ENCODE measurements at regions not wholly inside any gene's neighbourhood (a gene's known extent, or its start where the extent isn't known, plus 50 kb on each side); places are given as distances from the start of the nearest gene placed in this dataset.

DNA sequence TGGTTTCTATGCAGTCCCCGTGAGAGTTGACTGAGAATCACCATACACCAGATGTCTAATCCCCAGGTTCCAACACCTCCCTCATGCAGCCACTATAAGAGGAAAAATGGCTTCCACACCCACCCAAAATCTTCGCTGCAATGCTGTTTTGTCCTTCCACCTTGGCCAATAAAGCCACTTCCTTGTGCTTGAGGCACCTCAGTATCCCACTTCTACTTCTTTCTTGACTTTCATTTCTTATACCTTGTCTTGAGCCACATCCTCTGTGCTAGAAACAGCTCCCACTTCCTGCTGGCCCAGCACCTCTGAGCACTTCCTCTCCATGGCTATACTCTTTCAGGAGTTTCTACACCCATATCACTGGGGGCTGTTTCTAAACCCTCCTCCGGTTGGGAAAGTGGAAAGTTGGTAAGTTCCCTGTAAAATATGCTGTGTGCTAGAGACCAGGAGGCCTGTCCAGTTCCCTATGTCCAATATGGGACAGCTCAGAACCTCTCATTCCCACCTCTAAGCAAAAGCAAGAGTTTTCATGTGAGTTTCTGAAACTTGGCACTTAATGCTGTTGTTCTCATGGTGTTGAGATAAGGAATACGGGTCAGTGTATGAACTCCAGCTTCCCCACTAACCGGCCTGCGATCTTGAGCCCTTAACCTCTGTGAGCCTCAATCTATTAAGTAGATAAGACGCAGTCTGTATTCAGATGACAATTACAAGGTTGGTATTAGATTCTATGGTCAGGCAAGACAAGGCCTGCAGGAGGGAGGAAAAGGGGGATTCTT is 209.1 kb upstream of the ID2 start:
- no peak for DNase-seq (ENCODE audit: low read depth)

GRCh38 chr2:8475349-8476031 is 206.4 kb upstream of the ID2 start:
- DNase-seq (ENCODE audit: low read depth), result no peak

- DNase-seq (ENCODE audit: low read depth), result no peak
Observed at GRCh38 chr2:8477552-8478470, 204.0 kb upstream of the ID2 start.

DNA sequence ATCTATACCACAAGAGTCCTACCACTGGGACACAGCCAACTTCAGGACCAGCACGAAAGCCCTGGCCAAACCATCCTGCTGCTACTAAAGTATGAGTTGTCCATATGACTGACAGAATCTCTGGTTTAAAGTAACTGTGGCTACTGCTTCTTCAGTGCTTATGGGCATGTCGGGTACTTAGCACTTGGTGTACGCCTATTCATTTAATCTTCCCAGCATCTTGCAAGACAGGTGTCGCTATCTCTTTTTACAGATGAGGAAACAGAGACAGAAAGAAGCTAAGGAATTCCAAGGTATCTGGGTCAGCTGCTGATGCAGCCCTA is 203.4 kb upstream of the ID2 start:
- DNase-seq (ENCODE audit: low read depth), result no peak

- no peak for DNase-seq (ENCODE audit: low read depth)
Observed at GRCh38 chr2:8479298-8479697, 202.6 kb upstream of the ID2 start.

DNA sequence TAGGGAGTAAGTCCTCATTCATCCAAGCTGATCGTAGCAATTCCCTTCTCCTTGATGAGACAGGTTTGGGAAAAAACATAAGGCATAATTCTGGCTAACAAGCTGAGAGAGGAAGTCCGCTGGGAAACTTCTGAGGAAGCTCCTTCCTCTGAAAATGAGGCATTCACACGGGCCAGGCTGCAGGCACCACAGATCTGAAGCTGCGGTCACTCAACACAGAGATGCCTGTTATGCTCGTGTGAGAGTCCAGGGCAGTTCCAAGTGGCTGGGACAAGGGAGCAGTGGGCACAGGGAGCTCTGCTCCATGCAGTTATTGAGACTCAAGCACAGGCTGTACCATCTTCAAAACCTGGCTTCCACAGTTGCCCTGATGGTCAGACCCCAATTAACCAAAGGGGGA is 200.9 kb upstream of the ID2 start:
- no peak for DNase-seq (ENCODE audit: low read depth)

DNA sequence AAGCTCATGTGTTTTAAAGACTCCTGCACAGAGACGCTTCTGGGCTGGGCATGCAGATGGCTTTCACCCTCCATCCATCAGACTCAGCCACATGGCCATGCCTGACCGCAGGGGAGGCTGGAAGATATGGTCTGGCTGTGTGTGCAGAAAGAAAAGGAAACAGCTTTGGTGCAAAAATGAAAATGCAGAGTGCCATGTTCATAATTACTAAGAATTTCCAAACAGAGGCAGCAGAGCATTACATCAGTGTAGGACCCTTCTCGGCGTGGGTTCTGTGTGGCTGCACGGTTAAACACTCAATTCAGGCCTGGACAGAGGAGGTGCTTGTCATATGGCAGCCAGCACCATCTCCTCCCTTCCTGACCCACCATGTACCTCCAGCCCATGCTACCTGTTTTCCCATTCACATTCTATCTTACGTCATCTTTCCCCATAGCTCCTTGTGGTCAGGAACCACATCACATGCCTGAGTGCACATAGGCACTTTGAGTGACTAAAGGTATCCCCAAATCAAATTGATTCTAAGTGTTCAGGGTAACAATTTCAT is 200.3 kb upstream of the ID2 start:
- DNase-seq (ENCODE audit: low read depth), result no peak

- no peak for DNase-seq (ENCODE audit: low read depth)
Observed at GRCh38 chr2:8482432-8482831, 199.4 kb upstream of the ID2 start.

DNA sequence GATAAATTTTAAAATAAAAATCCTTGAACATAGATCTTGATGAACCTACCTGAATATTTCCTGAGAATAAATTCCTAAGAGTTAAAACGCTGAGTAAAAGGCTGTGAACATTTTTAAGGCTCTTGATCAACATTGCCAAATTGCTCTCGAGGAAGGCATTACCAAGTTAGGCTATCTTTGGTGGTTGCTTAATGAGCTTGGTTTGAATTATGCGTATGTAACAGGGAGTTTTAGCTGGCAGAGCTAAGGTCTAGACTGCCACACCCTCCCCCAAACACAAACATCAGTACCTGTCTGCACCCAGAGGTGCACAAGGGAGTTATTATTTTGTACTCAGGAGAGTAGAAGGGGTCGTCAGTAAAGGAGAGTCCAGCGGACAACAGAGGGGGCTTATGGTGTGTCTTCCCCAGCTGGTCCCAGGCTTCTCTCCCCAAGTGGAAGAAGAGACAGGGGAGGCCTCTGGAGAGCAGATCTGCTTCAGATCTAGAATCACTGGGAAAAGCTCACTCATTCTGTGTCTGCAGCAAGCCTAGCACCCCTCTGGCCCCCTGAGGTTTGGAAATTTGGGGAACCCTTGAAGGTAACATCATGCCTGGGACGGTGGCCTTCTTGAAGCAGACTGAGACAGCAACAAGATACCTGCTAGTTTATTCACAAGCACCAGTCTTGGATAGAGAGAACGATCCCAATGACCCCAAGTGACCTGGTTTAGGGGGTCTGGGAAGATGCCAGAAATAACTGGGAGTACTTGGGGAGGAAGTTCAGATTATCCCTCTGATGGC is 197.2 kb upstream of the ID2 start:
- DNase-seq (ENCODE audit: low read depth), result no peak

GRCh38 chr2:8485736-8486135 is 196.1 kb upstream of the ID2 start:
- no peak for DNase-seq (ENCODE audit: low read depth)

DNA sequence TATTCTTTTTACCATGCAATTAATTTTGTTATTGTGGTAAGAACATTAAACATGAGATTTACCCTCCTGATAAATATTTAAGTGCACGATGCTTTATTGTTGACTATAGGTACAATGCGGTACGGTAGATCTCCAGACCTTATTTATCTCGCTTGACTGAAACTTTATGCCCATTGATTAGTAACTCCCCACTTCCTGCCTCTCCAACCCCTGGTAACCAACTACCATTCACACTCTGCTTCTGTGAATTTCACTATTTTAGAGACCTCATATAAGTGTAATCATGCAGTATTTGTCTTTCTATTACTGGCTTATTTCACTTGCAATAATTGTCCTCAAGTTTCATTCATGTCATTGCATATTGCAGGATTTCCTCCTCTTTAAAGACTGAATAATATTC is 195.7 kb upstream of the ID2 start:
- no peak for DNase-seq (ENCODE audit: low read depth)

DNA sequence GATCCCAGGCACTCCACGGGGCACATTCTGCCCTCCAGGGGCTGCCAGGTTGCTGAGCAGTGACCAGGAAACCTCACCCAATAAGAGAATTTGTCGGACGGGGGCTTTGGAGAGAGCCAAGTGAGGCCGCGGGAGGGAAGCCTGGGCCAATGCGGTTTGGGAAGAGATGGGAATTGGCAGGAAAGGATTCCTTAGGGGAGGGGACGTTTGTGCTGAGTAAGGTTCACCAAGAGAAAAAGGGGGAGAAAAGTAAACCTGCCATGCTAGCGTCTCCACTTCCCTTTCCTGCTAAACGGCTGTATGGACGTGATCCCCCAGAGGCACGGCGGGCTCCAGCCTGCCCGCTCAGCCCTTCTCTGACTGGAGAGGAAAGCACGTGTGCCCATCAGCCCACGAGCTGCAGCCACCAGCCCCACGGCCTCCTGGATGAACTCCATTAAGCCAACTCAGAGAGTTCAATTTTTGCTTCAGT is 194.4 kb upstream of the ID2 start:
- DNase-seq (ENCODE audit: low read depth), result no peak

DNA sequence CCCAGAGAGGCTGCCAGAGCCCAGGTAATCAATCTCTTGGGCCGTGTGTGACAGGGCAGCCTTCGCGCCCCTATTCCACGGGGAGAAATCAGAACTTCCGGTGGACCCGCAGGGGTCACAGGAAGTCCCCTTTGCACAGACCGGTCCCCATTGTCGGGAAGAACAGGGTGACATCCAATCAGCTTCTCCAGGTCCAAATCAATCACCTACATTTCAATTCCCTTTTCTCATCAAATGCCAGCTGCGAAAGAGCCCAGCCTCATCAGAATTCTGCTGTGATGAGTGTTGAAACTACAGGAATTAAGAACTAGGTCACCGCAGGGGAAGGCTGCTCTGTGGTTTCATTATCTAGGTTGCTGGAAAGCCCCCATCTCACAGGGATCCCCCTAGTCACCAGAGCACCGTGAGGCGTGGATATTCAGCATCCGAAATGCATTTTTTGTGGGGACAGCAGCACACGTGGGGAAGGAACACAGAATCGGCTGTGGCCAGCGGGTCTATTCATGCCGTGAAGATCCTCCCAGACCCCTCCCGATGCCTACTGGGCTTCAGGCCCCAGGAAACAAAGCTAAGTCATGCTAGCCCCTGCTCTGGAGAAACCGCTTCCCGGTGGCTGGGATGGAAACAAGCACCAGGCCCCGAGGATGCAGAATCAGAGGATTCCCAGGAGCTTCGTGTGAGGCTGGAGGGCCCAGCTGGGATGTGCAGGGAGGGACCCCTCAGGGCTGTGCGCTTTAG is 193.7 kb upstream of the ID2 start:
- DNase-seq (ENCODE audit: low read depth), result peak; percentile 31

GRCh38 chr2:8489221-8489620 is 192.6 kb upstream of the ID2 start:
- no peak for DNase-seq (ENCODE audit: low read depth)

- no peak for DNase-seq (ENCODE audit: low read depth)
Observed at GRCh38 chr2:8489751-8490150, 192.1 kb upstream of the ID2 start.

- no peak for DNase-seq (ENCODE audit: low read depth)
Observed at GRCh38 chr2:8490166-8490721, 191.6 kb upstream of the ID2 start.

DNA sequence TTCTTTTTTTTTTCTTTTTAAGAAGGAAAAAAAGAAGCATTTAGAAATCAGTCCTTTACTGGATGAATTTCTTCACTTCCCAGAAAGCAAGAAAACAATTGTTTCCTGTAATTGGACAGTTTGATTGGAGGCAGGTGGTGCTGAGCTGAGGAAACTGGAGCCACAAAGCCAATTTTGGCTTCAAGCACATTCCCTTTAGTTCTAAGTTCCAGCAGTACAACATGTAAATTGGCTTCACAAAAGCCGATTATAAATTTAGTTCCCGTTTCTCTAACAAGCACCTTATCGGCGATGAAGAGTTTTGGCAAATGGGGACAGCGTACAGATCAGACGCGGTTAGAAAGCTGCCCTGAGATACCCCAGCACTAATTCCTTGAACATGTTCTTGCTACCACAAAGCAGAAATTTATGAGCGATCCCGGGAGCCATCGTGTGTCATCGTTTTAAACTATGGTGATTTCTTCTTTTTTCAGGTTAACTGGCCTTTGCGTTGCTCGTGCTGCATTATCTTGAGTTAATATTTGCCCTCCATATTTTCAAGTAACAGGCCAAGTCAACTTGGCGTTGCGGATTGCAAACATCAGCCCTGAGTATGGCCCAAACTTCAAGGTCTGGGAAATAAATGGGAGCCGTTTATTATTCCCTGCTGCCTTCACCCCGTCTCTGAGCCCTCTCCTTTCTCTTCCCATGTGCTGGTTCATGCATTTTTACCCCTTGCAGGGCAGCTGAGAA is 190.4 kb upstream of the ID2 start:
- DNase-seq (ENCODE audit: low read depth), result no peak

GRCh38 chr2:8494151-8494550 is 187.7 kb upstream of the ID2 start:
- no peak for DNase-seq (ENCODE audit: low read depth)

GRCh38 chr2:8494589-8494988 is 187.3 kb upstream of the ID2 start:
- DNase-seq (ENCODE audit: low read depth), result no peak

All from activated T-helper 1 cell treated with Interleukin-2 at 50 U/mL for 16 hours (primary cell).